ENCODE measurements at regions not wholly inside any gene's neighbourhood (a gene's known extent, or its start where the extent isn't known, plus 50 kb on each side); places are given as distances from the start of the nearest gene placed in this dataset.

- ChIA-PET CTCF (interaction anchor here (0.6 kb wide), 1 partner anchor 8 kb away, joined by 3 read pairs; no protein-coding TSS in a partner anchor), POLR2A (ENCODE audit: low non-redundant PET) (no interaction called here)
- no peak overlapping the region for H3K27ac ChIP-seq
- TF ChIP-seq CTCF (conservative IDR thresholded peaks at IDR 0.05; ENCODE audit: low read depth) = no peak
- no peak for DNase-seq (ENCODE audit: low spot score)
Observed at GRCh38 chr6:130274007-130274406, 51.3 kb upstream of the SAMD3 start.
